ENCODE measurements at regions not wholly inside any gene's neighbourhood (a gene's known extent, or its start where the extent isn't known, plus 50 kb on each side); places are given as distances from the start of the nearest gene placed in this dataset.
"Not testable (repeated sequence)": the region's sequence is repeated elsewhere in the genome, so short reads cannot be mapped to it uniquely, and the experiment has no call there.

GRCh38 chr13:90884066-90884465 lies 463.4 kb upstream of the MIR17HG start:
- Histone ChIP-seq H3K27me3 (ENCODE audit: insufficient read depth, poor library complexity, severe bottlenecking) (no peaks in the 10 kb centered on the region), H3K27ac (replicated peaks) (no peak overlapping the region), H3K4me3 (replicated peaks; ENCODE audit: insufficient read depth, low read length) (no peak overlapping the region)
- DNase-seq (ENCODE audit: low read depth in 1 of 2, low spot score in 1 of 2), result no peak
- TF ChIP-seq POLR2AphosphoS5 (IDR thresholded peaks at IDR 0.05; ENCODE audit: low read depth), result no peak
- TF ChIP-seq, protein P1, sequence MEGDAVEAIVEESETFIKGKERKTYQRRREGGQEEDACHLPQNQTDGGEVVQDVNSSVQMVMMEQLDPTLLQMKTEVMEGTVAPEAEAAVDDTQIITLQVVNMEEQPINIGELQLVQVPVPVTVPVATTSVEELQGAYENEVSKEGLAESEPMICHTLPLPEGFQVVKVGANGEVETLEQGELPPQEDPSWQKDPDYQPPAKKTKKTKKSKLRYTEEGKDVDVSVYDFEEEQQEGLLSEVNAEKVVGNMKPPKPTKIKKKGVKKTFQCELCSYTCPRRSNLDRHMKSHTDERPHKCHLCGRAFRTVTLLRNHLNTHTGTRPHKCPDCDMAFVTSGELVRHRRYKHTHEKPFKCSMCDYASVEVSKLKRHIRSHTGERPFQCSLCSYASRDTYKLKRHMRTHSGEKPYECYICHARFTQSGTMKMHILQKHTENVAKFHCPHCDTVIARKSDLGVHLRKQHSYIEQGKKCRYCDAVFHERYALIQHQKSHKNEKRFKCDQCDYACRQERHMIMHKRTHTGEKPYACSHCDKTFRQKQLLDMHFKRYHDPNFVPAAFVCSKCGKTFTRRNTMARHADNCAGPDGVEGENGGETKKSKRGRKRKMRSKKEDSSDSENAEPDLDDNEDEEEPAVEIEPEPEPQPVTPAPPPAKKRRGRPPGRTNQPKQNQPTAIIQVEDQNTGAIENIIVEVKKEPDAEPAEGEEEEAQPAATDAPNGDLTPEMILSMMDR (IDR thresholded peaks at IDR 0.05; ENCODE audit: insufficient read depth, low read length), result no peak

DNA sequence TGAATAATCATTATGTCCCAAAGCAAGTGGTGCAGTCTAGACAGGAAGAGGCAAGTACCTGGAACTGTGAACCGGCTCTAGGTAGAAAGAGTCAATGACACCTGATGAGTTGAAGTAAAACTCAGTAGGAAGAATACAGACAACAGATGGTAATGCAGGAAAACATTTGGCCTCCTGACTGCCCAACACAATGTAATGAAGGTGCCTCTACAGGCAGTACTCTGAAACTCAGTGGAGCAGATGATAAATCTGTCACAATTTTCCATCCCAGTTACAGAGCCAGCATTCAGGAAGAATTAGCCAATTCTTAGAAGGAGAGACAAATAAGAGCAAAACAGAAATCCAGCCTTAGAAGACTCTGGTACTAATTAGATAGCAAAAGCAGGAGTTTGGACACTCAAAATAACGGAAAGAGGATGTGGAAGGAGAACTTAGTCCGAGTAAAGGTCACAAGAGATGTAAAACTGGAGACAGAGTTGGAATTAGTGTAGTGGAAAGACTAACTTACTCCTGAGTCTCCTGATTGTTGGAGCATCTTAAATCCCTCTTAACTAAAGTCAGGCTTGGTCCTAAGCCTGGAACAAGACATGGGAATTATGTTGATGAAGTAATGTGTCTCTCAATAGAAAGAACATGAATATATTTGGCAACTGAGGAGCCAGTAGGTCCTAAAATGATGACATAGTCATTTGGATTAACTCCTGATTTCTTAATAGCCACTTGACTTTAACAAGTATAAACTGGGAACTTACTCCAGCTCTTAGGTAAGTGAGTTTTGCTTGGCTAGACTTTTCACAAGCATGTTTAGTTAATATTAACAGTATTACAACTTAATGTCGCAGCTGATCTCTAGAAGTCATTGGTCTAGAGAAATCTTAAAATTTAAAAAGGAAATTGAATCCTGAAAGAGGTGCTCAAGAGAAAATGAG lies 457.3 kb upstream of the MIR17HG start:
- TF ChIP-seq, protein P1 (IDR thresholded peaks at IDR 0.05; ENCODE audit: insufficient read depth, low read length), result no peak
- TF ChIP-seq SPI1 (IDR thresholded peaks at IDR 0.05; ENCODE audit: borderline replicate concordance, low read depth), result no peak
- no peak for TF ChIP-seq POLR2AphosphoS5 (IDR thresholded peaks at IDR 0.05; ENCODE audit: low read depth)
- TF ChIP-seq REST (IDR thresholded peaks at IDR 0.05; ENCODE audit: insufficient replicate concordance, low read depth), result no peak
- no peak for TF ChIP-seq GABPA (IDR thresholded peaks at IDR 0.05; ENCODE audit: low read depth)
- Histone ChIP-seq H3K27me3 (ENCODE audit: insufficient read depth, poor library complexity, severe bottlenecking) (no peaks in the 10 kb centered on the region), H3K27ac (replicated peaks) (no peak overlapping the region), H3K4me3 (replicated peaks; ENCODE audit: insufficient read depth, low read length) (no peak overlapping the region)
- no peak for DNase-seq (ENCODE audit: low read depth in 1 of 2, low spot score in 1 of 2)

GRCh38 chr13:90891329-90891728 lies 456.2 kb upstream of the MIR17HG start:
- no peak for DNase-seq (ENCODE audit: low read depth in 1 of 2, low spot score in 1 of 2)
- TF ChIP-seq, protein P1 (IDR thresholded peaks at IDR 0.05; ENCODE audit: insufficient read depth, low read length), result no peak
- TF ChIP-seq GABPA (IDR thresholded peaks at IDR 0.05; ENCODE audit: low read depth) (no peak), POLR2AphosphoS5 (IDR thresholded peaks at IDR 0.05; ENCODE audit: low read depth) (no peak), REST (IDR thresholded peaks at IDR 0.05; ENCODE audit: insufficient replicate concordance, low read depth) (no peak), SPI1 (IDR thresholded peaks at IDR 0.05; ENCODE audit: borderline replicate concordance, low read depth) (no peak)

DNA sequence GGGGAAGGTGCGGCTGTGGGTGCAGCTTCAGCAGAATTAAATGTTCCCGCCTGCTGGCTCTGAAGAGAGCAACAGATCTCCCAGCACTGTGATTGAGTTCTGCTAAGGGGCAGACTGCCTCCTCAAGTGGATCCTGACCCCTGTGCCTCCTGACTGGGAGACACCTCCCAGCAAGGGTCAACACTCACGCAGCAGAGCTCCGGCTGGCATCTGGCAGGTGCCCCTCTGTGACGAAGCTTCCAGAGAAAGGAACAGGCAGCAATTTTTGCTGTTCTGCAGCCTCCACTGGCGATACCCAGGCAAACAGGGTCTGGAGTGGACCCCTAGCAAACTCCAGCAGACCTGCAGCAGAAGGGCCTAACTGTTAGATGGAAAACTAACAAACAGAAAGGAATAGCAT lies 454.3 kb upstream of the MIR17HG start:
- H3K27me3 ChIP-seq (ENCODE audit: insufficient read depth, poor library complexity, severe bottlenecking); DNase-seq (ENCODE audit: low read depth in 1 of 2, low spot score in 1 of 2); H3K4me3 ChIP-seq (replicated peaks; ENCODE audit: insufficient read depth, low read length); H3K27ac ChIP-seq (replicated peaks): not testable (repeated sequence)

More at GRCh38 chr13:90891329-90891728, 456.2 kb upstream of the MIR17HG start:
- no peaks in the 10 kb centered on the region for H3K27me3 ChIP-seq (ENCODE audit: insufficient read depth, poor library complexity, severe bottlenecking)
- H3K27ac ChIP-seq (replicated peaks), result no peak overlapping the region
- no peak overlapping the region for H3K4me3 ChIP-seq (replicated peaks; ENCODE audit: insufficient read depth, low read length)
